HL-60 (cell line): ENCODE measurements at regions not wholly inside any gene's neighbourhood (a gene's known extent, or its start where the extent isn't known, plus 50 kb on each side); places are given as distances from the start of the nearest gene placed in this dataset.

ENCODE experiments used
- DNase-seq, 2 experiments: peaks; one replicate each; pipeline ENCODE4 v3.0.0-alpha.2; 2010 to 2020; ENCODE audit warnings: low read depth in 1 of 2, low spot score in 1 of 2
- H3K27ac ChIP-seq: fragments of 250-450 bp; sonication (Bioruptor Pico); replicated peaks from 2 replicates; pipeline ENCODE4 v1.5.1; 2020; ENCODE audit warnings: mild to moderate bottlenecking, moderate library complexity
- H3K27me3 ChIP-seq: fragments of 250-450 bp; sonication (Bioruptor Pico); 2 replicates; pipeline ENCODE4 v1.5.1; 2021; ENCODE audit warnings: mild to moderate bottlenecking, moderate library complexity; ENCODE audit not compliant: insufficient read depth, poor library complexity, severe bottlenecking
- H3K4me3 ChIP-seq: replicated peaks from 2 replicates; pipeline ENCODE4 v1.5.1; 2011; ENCODE audit warnings: mild to moderate bottlenecking, control low read depth, low read length; ENCODE audit not compliant: insufficient read depth
- GABPA ChIP-seq: IDR thresholded peaks from 2 replicates; pipeline ENCODE4 v1.6.1; 2012; ENCODE audit warnings: low read depth
- POLR2AphosphoS5 ChIP-seq: IDR thresholded peaks from 2 replicates; pipeline ENCODE4 v1.6.1; 2012; ENCODE audit warnings: low read depth
- SPI1 ChIP-seq: IDR thresholded peaks from 2 replicates; pipeline ENCODE4 v1.6.1; 2012; ENCODE audit warnings: low read depth, mild to moderate bottlenecking, borderline replicate concordance
- TF ChIP-seq, protein P1 (sequence below): IDR thresholded peaks from one replicate; pipeline ENCODE4 v1.5.1; 2011; ENCODE audit warnings: low read length, control low read depth, inconsistent platforms; ENCODE audit not compliant: insufficient read depth
- TF ChIP-seq, protein P2 (sequence below): IDR thresholded peaks from 2 replicates; pipeline ENCODE4 v1.6.1; 2012; ENCODE audit warnings: low read depth; ENCODE audit not compliant: insufficient replicate concordance

DNA sequence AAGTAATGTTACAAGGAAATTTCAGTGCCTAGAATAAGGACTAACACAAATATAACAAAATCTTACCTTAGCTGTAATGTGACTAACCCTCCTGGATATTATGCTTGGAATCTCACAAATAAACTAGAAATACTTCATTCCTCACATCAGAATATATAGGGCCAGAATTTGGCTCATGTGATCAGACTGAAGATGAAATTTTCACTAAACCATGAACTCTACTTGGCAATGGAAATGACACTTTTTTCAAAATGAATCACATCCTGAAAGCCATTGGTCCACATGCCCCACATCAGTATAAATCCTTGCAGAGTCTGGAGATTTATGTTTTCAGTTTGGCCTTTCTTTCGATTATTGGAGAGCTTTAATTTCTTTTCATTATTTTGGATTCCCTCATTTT is 227.8 kb downstream of the NRIP1 start:
- Histone ChIP-seq H3K4me3 (no peak overlapping the region), H3K27ac (no peak overlapping the region), H3K27me3 (no peaks in the 10 kb centered on the region)
- TF ChIP-seq SPI1 (no peak), GABPA (no peak), POLR2AphosphoS5 (no peak)
- TF ChIP-seq, protein P1, sequence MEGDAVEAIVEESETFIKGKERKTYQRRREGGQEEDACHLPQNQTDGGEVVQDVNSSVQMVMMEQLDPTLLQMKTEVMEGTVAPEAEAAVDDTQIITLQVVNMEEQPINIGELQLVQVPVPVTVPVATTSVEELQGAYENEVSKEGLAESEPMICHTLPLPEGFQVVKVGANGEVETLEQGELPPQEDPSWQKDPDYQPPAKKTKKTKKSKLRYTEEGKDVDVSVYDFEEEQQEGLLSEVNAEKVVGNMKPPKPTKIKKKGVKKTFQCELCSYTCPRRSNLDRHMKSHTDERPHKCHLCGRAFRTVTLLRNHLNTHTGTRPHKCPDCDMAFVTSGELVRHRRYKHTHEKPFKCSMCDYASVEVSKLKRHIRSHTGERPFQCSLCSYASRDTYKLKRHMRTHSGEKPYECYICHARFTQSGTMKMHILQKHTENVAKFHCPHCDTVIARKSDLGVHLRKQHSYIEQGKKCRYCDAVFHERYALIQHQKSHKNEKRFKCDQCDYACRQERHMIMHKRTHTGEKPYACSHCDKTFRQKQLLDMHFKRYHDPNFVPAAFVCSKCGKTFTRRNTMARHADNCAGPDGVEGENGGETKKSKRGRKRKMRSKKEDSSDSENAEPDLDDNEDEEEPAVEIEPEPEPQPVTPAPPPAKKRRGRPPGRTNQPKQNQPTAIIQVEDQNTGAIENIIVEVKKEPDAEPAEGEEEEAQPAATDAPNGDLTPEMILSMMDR: no peak
- TF ChIP-seq, protein P2, sequence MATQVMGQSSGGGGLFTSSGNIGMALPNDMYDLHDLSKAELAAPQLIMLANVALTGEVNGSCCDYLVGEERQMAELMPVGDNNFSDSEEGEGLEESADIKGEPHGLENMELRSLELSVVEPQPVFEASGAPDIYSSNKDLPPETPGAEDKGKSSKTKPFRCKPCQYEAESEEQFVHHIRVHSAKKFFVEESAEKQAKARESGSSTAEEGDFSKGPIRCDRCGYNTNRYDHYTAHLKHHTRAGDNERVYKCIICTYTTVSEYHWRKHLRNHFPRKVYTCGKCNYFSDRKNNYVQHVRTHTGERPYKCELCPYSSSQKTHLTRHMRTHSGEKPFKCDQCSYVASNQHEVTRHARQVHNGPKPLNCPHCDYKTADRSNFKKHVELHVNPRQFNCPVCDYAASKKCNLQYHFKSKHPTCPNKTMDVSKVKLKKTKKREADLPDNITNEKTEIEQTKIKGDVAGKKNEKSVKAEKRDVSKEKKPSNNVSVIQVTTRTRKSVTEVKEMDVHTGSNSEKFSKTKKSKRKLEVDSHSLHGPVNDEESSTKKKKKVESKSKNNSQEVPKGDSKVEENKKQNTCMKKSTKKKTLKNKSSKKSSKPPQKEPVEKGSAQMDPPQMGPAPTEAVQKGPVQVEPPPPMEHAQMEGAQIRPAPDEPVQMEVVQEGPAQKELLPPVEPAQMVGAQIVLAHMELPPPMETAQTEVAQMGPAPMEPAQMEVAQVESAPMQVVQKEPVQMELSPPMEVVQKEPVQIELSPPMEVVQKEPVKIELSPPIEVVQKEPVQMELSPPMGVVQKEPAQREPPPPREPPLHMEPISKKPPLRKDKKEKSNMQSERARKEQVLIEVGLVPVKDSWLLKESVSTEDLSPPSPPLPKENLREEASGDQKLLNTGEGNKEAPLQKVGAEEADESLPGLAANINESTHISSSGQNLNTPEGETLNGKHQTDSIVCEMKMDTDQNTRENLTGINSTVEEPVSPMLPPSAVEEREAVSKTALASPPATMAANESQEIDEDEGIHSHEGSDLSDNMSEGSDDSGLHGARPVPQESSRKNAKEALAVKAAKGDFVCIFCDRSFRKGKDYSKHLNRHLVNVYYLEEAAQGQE: no peak
- DNase-seq: no peak

DNA sequence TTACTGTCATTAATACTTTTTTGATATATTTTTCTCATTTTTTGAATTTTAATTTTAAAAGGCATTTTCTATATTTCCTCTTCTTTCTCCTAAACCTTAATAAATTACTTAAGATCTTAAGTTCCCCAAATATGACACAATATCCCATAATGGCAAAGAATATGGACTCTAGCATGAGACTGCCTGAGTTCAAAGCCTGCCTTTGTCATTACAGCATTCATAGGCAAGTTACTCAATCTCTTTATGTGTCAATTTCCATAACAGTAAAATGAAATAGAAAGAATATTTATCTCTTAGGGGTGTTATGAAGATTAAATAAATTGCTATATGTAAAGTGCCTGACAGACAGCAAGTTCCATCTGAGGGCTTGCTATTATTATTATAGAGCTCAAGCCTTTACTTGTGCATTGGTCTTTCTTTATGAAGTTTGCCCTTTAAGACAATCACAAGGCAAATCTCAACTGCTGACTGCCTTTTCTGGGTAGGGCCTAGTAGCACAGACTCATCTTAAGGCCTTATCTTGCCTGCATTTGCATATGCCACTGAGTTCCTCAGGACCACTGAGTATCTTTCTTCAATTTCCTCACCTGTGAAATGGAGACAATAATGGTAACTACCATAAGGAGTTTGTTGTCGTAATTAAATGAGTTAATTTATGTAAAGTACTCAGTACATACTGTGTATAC is 231.0 kb downstream of the NRIP1 start:
- no peak overlapping the region for H3K27ac ChIP-seq
- DNase-seq: peak; percentile 7 to 17
- no peak overlapping the region for H3K4me3 ChIP-seq
- TF ChIP-seq, protein P1: no peak
- TF ChIP-seq SPI1 (no peak), GABPA (no peak), POLR2AphosphoS5 (no peak)
- TF ChIP-seq, protein P2: no peak
- no peaks in the 10 kb centered on the region for H3K27me3 ChIP-seq

DNA sequence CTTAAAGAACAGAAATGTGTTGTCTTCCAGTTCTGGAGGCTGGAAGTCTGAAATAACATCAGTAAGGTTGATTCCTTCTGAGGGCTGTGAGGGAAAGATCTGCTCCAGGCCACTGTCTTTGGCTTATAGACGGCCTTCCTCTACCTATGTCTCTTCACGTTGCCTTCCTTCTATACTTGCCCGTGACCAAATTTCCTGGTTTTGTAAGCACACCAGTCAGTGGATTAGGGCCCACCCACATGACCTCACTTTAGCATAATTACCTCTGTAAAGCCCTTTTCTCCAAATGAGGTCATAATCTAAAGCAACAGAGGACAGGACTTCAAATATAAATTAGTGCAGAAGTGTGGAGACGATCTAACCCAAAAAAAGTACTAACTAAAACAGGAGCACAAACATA is 231.6 kb downstream of the NRIP1 start:
- Histone ChIP-seq H3K4me3 (no peak overlapping the region), H3K27me3 (no peaks in the 10 kb centered on the region), H3K27ac (peak overlapping the region; percentile 34)
- peak in 1 of 2 experiments; percentile 20 for DNase-seq
- TF ChIP-seq, protein P1: no peak
- no peak for TF ChIP-seq SPI1
- TF ChIP-seq GABPA: no peak
- no peak for TF ChIP-seq POLR2AphosphoS5
- TF ChIP-seq, protein P2: no peak
